K562 (cell line): ENCODE measurements at regions not wholly inside any gene's neighbourhood (a gene's known extent, or its start where the extent isn't known, plus 50 kb on each side); places are given as distances from the start of the nearest gene placed in this dataset.

Experiments
- BMI1 ChIP-seq: fragments of 150-350 bp; IDR thresholded peaks from 2 replicates; pipeline ENCODE4 v1.6.1; 2014; ENCODE audit warnings: low read length
- CCNT2 ChIP-seq: IDR thresholded peaks from 2 replicates; pipeline ENCODE4 v1.6.1; 2011; ENCODE audit warnings: borderline replicate concordance, low read depth, mild to moderate bottlenecking, moderate library complexity, mixed read lengths, low read length; ENCODE audit not compliant: insufficient read length; ENCODE audit errors: extremely low read depth
- ZNF644 ChIP-seq: fragments of 200-800 bp; sonication (Bioruptor generic); IDR thresholded peaks from 2 replicates; pipeline ENCODE4 v1.6.1; 2016; ENCODE audit warnings: low read depth, missing genetic modification characterization, missing compliant biosample characterization

GRCh38 chr11:112404112-112404511 is 143.5 kb upstream of the PLET1 start:
- TF ChIP-seq ZNF644 (tag) = no peak
- TF ChIP-seq CCNT2 = no peak
- no peak for TF ChIP-seq BMI1
